GM18907 (cell line): ENCODE measurements at regions not wholly inside any gene's neighbourhood (a gene's known extent, or its start where the extent isn't known, plus 50 kb on each side); places are given as distances from the start of the nearest gene placed in this dataset.
"Not testable (repeated sequence)": the region's sequence is repeated elsewhere in the genome, so short reads cannot be mapped to it uniquely, and the experiment has no call there.

Experiments
- ATAC-seq: cut with Tn5 transposase; IDR thresholded peaks from one replicate; pipeline ENCODE4 v1.9.1; 2021; ENCODE audit warnings: mild to moderate bottlenecking, moderate library complexity; ENCODE audit not compliant: unreplicated experiment

GRCh38 chr10:119996944-119997343 is 104.4 kb downstream of the SEC23IP start:
- no peak for ATAC-seq

DNA sequence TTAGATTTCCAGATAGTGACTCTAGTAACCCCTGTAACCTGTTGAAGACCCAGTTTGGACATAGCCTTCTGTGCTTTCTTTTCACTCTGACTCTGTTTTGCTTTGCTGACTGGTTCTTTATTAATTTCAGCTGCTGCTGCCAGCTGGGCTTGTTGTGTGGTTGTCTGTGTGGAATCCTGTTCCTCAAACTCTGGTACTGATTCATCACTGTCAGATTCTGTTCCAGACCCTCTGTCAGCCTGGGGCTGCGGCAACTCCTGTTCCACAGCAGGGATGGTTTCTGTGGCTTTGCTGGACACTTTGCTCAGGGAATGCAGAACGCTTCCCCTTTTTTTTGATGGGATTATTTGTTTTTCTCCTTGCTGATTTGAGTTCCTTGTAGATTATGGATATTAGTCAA is 104.9 kb downstream of the SEC23IP start:
- no peak for ATAC-seq

DNA sequence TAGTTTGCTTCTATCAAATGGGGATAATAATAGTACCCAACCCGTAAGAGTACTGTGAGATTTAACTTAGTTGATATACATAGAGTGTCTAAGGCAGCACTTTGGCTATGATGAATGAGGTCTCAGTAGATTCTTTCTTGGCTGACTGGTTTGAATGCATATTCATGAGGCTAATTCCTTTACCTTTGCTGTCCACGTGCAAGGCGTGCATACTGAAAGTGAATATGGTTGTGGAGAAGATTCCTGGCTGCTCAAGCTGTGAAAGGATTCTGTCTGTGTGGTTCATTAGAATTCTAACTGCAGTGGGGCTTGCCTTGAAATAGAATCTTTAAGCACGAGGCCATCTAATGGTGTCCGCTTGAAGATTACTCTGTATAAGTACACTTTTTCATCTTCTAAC is 110.3 kb downstream of the SEC23IP start:
- no peak for ATAC-seq

DNA sequence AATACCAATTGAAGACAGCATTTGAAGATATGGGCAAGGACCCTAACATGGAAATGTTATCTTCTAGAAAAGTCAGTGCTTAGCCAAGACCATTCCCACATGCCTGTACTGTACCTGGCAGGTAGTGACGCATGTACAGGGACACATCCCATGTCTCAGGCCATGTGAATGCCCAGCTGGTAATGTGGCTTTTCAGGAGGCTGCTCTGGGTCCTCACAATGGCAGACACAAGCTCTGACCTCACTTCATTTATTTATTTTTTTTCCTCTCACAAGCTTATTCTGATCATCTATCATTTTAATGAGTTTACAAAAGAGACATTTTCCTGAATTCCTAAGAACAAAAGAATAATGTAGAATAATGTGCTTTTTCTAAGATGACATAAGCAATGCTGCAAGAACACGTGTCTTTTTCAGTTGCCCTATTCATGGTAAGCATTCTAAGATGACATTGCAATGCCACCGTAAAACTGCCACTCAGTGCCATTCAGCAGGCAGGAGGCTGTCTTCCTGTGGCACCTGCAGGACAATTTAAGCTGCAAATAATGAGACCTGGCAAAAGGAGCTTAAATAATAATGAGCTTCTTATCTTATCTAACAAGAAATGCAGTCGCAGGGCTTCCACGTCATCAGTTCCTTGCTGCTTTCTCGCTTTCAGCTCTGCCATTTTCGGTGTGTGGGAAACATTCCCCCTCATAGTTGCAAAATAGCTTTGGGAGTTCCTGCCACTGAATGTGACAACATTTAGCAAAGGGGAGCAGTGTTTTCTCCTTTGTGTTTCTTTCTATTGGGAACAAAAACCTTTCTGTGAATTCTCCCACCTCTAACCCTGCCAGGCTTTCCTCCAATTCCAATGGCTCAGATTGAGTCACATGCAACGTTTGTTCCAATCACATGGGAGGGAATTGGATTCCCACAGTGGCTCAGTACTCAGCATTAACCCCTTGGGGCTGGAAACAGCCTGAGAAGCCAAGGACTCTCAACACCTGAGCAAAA is 113.0 kb downstream of the SEC23IP start:
- no peak for ATAC-seq

DNA sequence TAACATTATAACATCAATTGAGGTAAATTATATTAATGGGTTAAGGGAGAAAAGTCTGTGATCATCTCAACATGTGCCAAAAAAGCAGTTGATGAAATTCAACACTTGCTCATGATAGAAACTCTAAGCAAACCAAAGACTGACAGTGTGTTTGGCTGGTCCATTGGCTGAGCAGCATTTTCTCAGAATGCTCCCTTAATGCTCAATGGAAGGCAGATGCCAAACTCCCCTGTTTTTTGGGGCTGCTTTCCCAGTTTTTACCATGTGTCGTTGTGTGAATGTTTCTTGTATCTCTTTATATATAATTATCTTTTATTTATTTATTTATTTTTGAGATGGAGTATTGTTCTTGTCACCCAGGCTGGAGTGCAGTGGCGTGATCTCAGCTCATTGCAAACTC is 114.7 kb downstream of the SEC23IP start:
- ATAC-seq = no peak

DNA sequence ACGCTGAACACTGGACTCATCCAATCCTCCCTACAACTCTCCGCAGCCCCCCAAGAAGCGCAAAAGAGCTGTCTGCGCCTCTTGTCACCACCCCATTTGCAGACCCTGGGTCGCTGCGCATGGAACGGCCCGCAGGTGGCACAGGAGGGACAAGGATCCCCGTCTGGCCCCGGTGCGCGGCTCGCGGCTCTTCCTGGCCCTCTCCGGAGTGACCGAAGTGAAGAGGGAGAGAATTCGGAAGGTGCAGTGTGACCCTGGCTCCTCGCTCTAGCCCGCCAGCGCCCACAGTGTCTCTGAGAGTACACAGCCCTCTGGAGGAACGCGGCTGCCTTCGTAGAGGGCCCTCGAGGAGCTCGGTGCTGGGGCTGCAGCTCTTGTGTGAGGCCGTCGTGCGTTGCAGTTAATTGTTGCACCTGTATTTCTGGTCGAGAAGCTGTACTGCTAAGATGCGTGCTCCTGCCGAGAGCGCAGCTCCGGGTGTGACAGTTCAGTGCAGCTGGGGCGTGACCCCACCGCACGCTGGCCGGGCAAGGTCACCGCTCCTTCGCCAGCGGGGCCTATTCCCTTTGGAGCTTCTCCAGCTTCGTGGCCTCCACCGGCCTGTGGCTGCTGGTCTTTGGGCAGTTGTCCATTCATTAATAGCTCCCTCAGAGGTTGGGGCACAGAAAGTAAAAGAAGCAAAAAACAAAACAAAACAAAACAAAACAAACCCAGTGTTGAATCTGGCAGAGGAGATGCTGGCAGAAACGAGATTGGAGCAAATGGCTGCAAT is 119.0 kb downstream of the SEC23IP start:
- no peak for ATAC-seq

DNA sequence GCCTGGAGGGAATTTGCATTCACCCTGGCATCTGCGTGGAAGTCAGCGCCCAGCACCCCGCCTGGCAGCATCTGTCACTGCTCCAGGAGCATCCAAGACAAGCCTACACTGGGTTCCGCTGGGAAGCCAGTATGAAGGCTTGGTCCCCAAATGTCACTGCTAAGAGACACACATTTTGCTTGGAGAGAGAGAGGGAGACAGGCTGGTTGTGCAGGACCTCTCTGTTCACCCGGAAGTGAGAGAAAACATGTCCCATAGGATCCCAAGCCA is 119.5 kb downstream of the SEC23IP start:
- ATAC-seq = no peak

DNA sequence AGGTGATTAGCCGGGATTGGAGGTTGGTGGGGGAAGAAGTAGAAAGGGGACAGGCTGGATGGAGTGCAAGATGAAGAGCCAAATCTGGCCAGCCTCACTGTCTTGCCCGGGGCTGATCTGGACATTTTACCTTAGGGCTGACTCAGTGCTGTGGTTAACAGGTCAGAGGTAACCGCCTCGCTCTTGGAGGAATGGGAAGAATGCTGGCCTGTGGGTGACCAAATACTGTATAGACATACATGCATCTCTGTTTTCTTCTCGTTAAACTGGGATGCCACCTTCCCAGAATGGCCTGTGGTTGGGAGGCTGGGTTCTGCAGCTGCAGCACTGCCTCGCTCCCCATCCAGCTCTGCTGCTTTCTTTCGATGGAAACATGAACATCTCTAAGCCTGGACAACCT is 120.0 kb downstream of the SEC23IP start:
- no peak for ATAC-seq

GRCh38 chr10:120014031-120014430 is 121.5 kb downstream of the SEC23IP start:
- ATAC-seq = no peak

DNA sequence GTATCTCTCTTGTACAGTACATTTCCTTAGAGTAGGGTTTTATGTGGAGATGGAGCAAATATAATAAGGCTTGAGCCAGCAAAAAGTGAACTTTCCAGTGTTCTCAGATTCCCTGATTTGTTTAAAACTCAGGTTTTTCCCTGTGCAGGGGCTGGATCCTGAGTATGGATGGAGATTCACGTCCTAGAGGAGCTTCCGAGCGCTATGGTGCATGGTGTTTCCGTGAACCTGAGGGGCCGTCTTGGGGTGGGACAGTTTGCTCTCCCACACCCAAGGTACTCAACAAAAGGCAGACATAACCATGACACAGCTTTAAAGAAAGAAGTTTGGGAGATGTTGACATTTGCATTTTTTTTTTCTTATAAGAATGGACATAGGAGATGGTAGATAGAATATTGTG is 122.5 kb downstream of the SEC23IP start:
- ATAC-seq = no peak

DNA sequence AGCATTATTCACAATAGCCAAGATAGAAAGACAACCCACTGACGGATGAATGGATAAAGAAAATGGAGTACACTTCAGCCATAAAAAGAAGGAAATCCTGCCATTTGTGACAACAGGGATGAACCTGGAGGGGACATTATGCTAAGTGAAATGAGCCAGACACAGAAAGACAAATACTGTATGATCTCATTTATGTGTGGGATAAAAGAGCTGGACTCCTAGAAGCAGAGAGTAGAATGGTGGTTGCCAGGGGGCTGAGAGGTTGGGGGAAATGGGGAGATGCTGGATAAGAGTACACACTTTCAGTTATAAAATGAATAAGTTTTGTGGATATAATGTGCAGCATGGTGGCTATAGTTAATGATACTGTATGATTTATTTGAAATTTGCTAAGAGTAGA is 124.4 kb downstream of the SEC23IP start:
- ATAC-seq = no peak

GRCh38 chr10:120017733-120018417 is 125.3 kb downstream of the SEC23IP start:
- no peak for ATAC-seq

DNA sequence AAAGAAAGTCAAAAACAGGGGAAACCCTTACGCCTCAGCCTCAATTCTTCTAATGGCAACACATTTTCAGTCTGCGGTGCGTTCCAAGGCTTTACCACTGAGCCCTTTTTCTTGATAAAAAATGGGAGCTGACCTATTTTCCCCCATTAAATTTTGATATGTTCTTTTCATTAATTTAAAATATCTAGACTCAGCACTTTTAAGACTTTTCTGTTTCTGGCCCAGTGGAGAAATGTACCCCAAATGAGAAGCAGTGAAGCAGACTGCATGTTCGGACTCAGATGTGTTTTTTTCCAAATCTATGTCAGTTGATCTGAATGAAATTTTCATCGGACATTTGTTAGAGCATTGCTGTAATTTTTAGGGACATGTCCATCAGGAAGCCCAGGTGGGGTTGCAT is 126.2 kb downstream of the SEC23IP start:
- no peak for ATAC-seq

DNA sequence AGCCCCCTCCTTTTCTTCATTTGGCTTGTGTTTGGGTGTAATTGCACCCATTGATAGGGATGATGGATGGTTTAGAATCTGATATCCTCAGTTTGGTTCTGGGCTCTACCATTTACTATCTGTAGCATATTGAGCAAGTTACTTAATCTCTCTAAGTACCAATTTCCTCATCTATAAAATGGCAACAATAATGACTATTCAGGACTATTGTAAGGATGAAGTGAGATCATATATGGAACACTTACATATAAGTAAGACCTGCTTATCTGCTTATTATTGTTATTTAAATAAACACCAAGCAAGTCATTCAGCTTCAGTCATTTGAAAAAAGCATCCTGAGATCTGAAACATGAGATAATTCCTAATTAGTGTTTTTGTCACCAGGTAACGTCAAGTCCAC is 127.0 kb downstream of the SEC23IP start:
- no peak for ATAC-seq

GRCh38 chr10:120022357-120022756 is 129.8 kb downstream of the SEC23IP start:
- ATAC-seq = no peak

- no peak for ATAC-seq
These were observed 141.7 kb downstream of the SEC23IP start for GRCh38 chr10:120034236-120034635.

DNA sequence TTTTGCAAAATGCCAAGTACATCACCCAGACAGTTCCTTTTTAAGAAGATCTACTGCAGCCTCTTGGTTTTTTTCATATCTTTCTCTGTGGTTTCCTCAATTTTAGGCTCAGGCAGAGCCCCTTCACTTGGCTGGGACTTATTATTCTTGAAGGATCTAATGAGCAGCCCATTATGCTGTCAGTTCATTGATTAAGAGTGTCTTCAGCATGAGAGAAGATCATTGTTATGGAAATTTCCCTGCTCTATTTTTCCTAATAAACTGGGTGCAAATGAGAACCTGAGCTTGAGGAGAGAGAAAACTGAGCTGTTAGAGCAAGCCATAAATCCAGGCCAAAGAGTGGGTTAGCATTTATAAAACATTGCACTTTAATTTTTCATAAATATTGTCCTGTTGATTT is 146.5 kb downstream of the SEC23IP start:
- no peak for ATAC-seq

DNA sequence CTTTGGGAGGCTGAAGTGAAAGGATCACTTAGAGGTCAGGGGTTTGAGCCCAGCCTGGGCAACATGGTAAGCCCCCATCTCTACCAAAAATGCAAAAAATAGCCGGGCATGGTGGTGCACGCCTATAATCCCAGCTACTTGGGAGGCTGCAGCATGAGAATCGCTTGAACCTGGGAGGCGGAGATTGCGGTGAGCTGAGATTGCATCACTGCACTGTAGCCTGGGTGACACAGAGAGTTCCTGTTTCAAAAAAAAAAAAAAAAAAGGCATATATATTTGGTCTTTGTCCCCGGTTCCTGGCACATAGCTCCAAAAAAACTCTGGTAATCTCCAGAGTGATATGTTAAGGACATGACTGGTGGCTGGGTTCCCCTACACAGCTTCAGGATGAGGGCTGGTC is 147.3 kb downstream of the SEC23IP start:
- no peak for ATAC-seq

DNA sequence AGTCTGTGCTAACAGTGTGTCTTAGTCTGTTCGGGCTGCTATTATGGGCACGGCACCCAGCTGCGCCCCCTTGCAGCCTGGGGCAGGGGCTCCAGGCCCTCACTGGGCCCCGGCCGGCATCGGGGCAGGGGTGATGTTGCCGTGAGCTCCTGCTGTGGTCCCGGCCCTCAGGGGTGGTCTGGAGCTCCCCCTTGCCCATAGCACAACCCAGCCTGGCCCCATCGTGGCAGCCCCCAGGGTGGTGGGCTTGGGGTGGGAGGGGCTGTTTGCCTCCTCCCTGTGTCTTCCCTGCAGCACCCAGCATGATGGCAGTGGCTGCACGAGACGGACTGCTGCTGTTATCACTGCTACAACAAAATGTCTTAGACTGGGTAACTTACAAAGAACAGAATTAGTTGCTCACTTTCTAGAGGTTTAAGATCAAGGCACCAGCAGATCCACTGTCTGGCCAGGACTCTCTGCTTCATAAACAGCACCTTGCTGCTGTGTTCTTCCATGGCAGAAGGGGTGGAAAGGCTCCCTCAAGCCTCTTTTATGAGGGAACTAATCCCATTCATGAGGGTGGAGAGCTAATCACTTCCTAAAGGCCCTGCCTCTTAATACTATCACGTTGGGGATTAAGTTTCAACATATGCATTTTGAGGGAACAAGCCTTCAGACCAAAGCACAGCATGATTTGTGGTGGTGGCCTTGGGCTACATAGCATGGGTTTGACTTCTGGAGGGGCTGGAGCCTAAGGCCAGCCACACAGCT is 149.5 kb downstream of the SEC23IP start:
- no peak for ATAC-seq

DNA sequence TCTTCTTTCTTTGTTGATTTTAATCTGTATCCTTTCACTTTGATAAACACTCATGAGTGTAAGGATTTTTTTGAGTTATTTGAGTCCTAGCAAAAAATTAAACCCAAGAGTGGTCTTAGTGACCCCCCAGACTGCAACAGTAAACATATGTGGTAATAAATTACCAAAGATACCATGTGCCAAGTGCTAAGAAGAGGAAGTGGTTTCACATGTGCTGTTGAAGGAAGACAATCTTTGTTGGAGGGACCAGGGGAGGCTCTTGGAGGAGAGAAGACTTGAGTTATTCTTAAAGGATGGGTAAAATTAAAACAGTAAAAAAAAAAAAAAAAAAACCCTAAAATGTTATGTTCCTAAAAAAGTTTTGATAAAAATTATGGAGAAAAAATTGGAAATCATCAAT is 150.2 kb downstream of the SEC23IP start:
- no peak for ATAC-seq

GRCh38 chr10:120047373-120047772 is 154.8 kb downstream of the SEC23IP start:
- ATAC-seq = not testable (repeated sequence)
